ENCODE measurements at regions not wholly inside any gene's neighbourhood (a gene's known extent, or its start where the extent isn't known, plus 50 kb on each side); places are given as distances from the start of the nearest gene placed in this dataset.

- Histone ChIP-seq H3K36me3 (ENCODE audit: control insufficient read depth in 1 of 2, insufficient read depth in 2 of 2, low read length in 2 of 2) (no peaks in the 10 kb centered on the region), H3K4me3 (ENCODE audit: low read depth in 1 of 2, low read length in 2 of 2) (no peak overlapping the region), H3K4me1 (ENCODE audit: control insufficient read depth in 1 of 2, insufficient read depth in 2 of 2, low read length in 2 of 2) (peaks cover 4 to 5% of the 10 kb centered on the region in 2 donors), H3K9me3 (ENCODE audit: control insufficient read depth in 1 of 2, low read length in 2 of 2) (no peaks in the 10 kb centered on the region), H3K27me3 (ENCODE audit: control insufficient read depth in 1 of 2, insufficient read depth in 2 of 2, low read length in 2 of 2) (no peaks in the 10 kb centered on the region), H3K27ac (ENCODE audit: low read depth, low read length) (no peak overlapping the region), H3K9ac (ENCODE audit: low read depth in 1 of 2, low read length in 2 of 2) (no peak overlapping the region)
Measured at GRCh38 chr5:68377733-68378132, 162.2 kb downstream of the PIK3R1 start.

- no peak overlapping the region for H3K4me3 ChIP-seq (ENCODE audit: low read depth in 1 of 2, low read length in 2 of 2)
- H3K27ac ChIP-seq (ENCODE audit: low read depth, low read length) = no peak overlapping the region
- H3K27me3 ChIP-seq (ENCODE audit: control insufficient read depth in 1 of 2, insufficient read depth in 2 of 2, low read length in 2 of 2) = no peaks in the 10 kb centered on the region
- H3K36me3 ChIP-seq (ENCODE audit: control insufficient read depth in 1 of 2, insufficient read depth in 2 of 2, low read length in 2 of 2) = no peaks in the 10 kb centered on the region
- no peak overlapping the region for H3K9ac ChIP-seq (ENCODE audit: low read depth in 1 of 2, low read length in 2 of 2)
- H3K9me3 ChIP-seq (ENCODE audit: control insufficient read depth in 1 of 2, low read length in 2 of 2) = no peaks in the 10 kb centered on the region
- peaks cover 4 to 5% of the 10 kb centered on the region in 2 donors for H3K4me1 ChIP-seq (ENCODE audit: control insufficient read depth in 1 of 2, insufficient read depth in 2 of 2, low read length in 2 of 2)
Measured at GRCh38 chr5:68378204-68378820, 162.8 kb downstream of the PIK3R1 start.

- H3K36me3 ChIP-seq (ENCODE audit: control insufficient read depth in 1 of 2, insufficient read depth in 2 of 2, low read length in 2 of 2) = no peaks in the 10 kb centered on the region
- H3K4me3 ChIP-seq (ENCODE audit: low read depth in 1 of 2, low read length in 2 of 2) = no peak overlapping the region
- no peaks in the 10 kb centered on the region for H3K9me3 ChIP-seq (ENCODE audit: control insufficient read depth in 1 of 2, low read length in 2 of 2)
- H3K4me1 ChIP-seq (ENCODE audit: control insufficient read depth in 1 of 2, insufficient read depth in 2 of 2, low read length in 2 of 2) = peaks cover 11% of the 10 kb centered on the region in 2 donors
- H3K9ac ChIP-seq (ENCODE audit: low read depth in 1 of 2, low read length in 2 of 2) = no peak overlapping the region
- H3K27ac ChIP-seq (ENCODE audit: low read depth, low read length) = no peak overlapping the region
- H3K27me3 ChIP-seq (ENCODE audit: control insufficient read depth in 1 of 2, insufficient read depth in 2 of 2, low read length in 2 of 2) = no peaks in the 10 kb centered on the region
Measured at GRCh38 chr5:68379275-68380036, 163.9 kb downstream of the PIK3R1 start.

GRCh38 chr5:68380078-68380477 lies 164.5 kb downstream of the PIK3R1 start:
- H3K9ac ChIP-seq (ENCODE audit: low read depth in 1 of 2, low read length in 2 of 2) = no peak overlapping the region
- no peak overlapping the region for H3K4me3 ChIP-seq (ENCODE audit: low read depth in 1 of 2, low read length in 2 of 2)
- H3K36me3 ChIP-seq (ENCODE audit: control insufficient read depth in 1 of 2, insufficient read depth in 2 of 2, low read length in 2 of 2) = no peaks in the 10 kb centered on the region
- H3K27me3 ChIP-seq (ENCODE audit: control insufficient read depth in 1 of 2, insufficient read depth in 2 of 2, low read length in 2 of 2) = no peaks in the 10 kb centered on the region
- H3K4me1 ChIP-seq (ENCODE audit: control insufficient read depth in 1 of 2, insufficient read depth in 2 of 2, low read length in 2 of 2) = peaks cover 12 to 17% of the 10 kb centered on the region in 2 donors
- no peaks in the 10 kb centered on the region for H3K9me3 ChIP-seq (ENCODE audit: control insufficient read depth in 1 of 2, low read length in 2 of 2)
- H3K27ac ChIP-seq (ENCODE audit: low read depth, low read length) = no peak overlapping the region

GRCh38 chr5:68381060-68381459 lies 165.5 kb downstream of the PIK3R1 start:
- Histone ChIP-seq H3K27ac (ENCODE audit: low read depth, low read length) (no peak overlapping the region), H3K36me3 (ENCODE audit: control insufficient read depth in 1 of 2, insufficient read depth in 2 of 2, low read length in 2 of 2) (no peaks in the 10 kb centered on the region), H3K4me1 (ENCODE audit: control insufficient read depth in 1 of 2, insufficient read depth in 2 of 2, low read length in 2 of 2) (peaks cover 12 to 18% of the 10 kb centered on the region in 2 donors)

GRCh38 chr5:68381909-68382308 lies 166.4 kb downstream of the PIK3R1 start:
- no peak overlapping the region for H3K9ac ChIP-seq (ENCODE audit: low read depth in 1 of 2, low read length in 2 of 2)
- no peaks in the 10 kb centered on the region for H3K27me3 ChIP-seq (ENCODE audit: control insufficient read depth in 1 of 2, insufficient read depth in 2 of 2, low read length in 2 of 2)
- no peaks in the 10 kb centered on the region for H3K36me3 ChIP-seq (ENCODE audit: control insufficient read depth in 1 of 2, insufficient read depth in 2 of 2, low read length in 2 of 2)
- peaks cover 12 to 18% of the 10 kb centered on the region in 2 donors for H3K4me1 ChIP-seq (ENCODE audit: control insufficient read depth in 1 of 2, insufficient read depth in 2 of 2, low read length in 2 of 2)
- H3K27ac ChIP-seq (ENCODE audit: low read depth, low read length) = no peak overlapping the region
- H3K9me3 ChIP-seq (ENCODE audit: control insufficient read depth in 1 of 2, low read length in 2 of 2) = no peaks in the 10 kb centered on the region
- no peak overlapping the region for H3K4me3 ChIP-seq (ENCODE audit: low read depth in 1 of 2, low read length in 2 of 2)

More at GRCh38 chr5:68381060-68381459, 165.5 kb downstream of the PIK3R1 start:
- Histone ChIP-seq H3K9me3 (ENCODE audit: control insufficient read depth in 1 of 2, low read length in 2 of 2) (no peaks in the 10 kb centered on the region), H3K27me3 (ENCODE audit: control insufficient read depth in 1 of 2, insufficient read depth in 2 of 2, low read length in 2 of 2) (no peaks in the 10 kb centered on the region), H3K9ac (ENCODE audit: low read depth in 1 of 2, low read length in 2 of 2) (no peak overlapping the region), H3K4me3 (ENCODE audit: low read depth in 1 of 2, low read length in 2 of 2) (no peak overlapping the region)

- Histone ChIP-seq H3K9ac (ENCODE audit: low read depth in 1 of 2, low read length in 2 of 2) (no peak overlapping the region), H3K27me3 (ENCODE audit: control insufficient read depth in 1 of 2, insufficient read depth in 2 of 2, low read length in 2 of 2) (no peaks in the 10 kb centered on the region), H3K4me1 (ENCODE audit: control insufficient read depth in 1 of 2, insufficient read depth in 2 of 2, low read length in 2 of 2) (peaks cover 12 to 18% of the 10 kb centered on the region in 2 donors), H3K36me3 (ENCODE audit: control insufficient read depth in 1 of 2, insufficient read depth in 2 of 2, low read length in 2 of 2) (no peaks in the 10 kb centered on the region), H3K9me3 (ENCODE audit: control insufficient read depth in 1 of 2, low read length in 2 of 2) (no peaks in the 10 kb centered on the region), H3K27ac (ENCODE audit: low read depth, low read length) (no peak overlapping the region), H3K4me3 (ENCODE audit: low read depth in 1 of 2, low read length in 2 of 2) (no peak overlapping the region)
Measured at GRCh38 chr5:68382640-68383039, 167.1 kb downstream of the PIK3R1 start.

GRCh38 chr5:68383888-68384310 lies 168.3 kb downstream of the PIK3R1 start:
- Histone ChIP-seq H3K27ac (ENCODE audit: low read depth, low read length) (no peak overlapping the region), H3K4me1 (ENCODE audit: control insufficient read depth in 1 of 2, insufficient read depth in 2 of 2, low read length in 2 of 2) (peaks cover 12 to 18% of the 10 kb centered on the region in 2 donors), H3K9me3 (ENCODE audit: control insufficient read depth in 1 of 2, low read length in 2 of 2) (no peaks in the 10 kb centered on the region), H3K36me3 (ENCODE audit: control insufficient read depth in 1 of 2, insufficient read depth in 2 of 2, low read length in 2 of 2) (no peaks in the 10 kb centered on the region), H3K4me3 (ENCODE audit: low read depth in 1 of 2, low read length in 2 of 2) (no peak overlapping the region), H3K27me3 (ENCODE audit: control insufficient read depth in 1 of 2, insufficient read depth in 2 of 2, low read length in 2 of 2) (no peaks in the 10 kb centered on the region), H3K9ac (ENCODE audit: low read depth in 1 of 2, low read length in 2 of 2) (no peak overlapping the region)

- no peaks in the 10 kb centered on the region for H3K36me3 ChIP-seq (ENCODE audit: control insufficient read depth in 1 of 2, insufficient read depth in 2 of 2, low read length in 2 of 2)
- no peak overlapping the region for H3K4me3 ChIP-seq (ENCODE audit: low read depth in 1 of 2, low read length in 2 of 2)
- H3K27ac ChIP-seq (ENCODE audit: low read depth, low read length) = no peak overlapping the region
- H3K4me1 ChIP-seq (ENCODE audit: control insufficient read depth in 1 of 2, insufficient read depth in 2 of 2, low read length in 2 of 2) = peaks cover 9 to 18% of the 10 kb centered on the region in 2 donors
- H3K27me3 ChIP-seq (ENCODE audit: control insufficient read depth in 1 of 2, insufficient read depth in 2 of 2, low read length in 2 of 2) = no peaks in the 10 kb centered on the region
- no peaks in the 10 kb centered on the region for H3K9me3 ChIP-seq (ENCODE audit: control insufficient read depth in 1 of 2, low read length in 2 of 2)
- no peak overlapping the region for H3K9ac ChIP-seq (ENCODE audit: low read depth in 1 of 2, low read length in 2 of 2)
Measured at GRCh38 chr5:68384936-68385594, 169.5 kb downstream of the PIK3R1 start.

GRCh38 chr5:68385936-68386335 lies 170.4 kb downstream of the PIK3R1 start:
- Histone ChIP-seq H3K4me1 (ENCODE audit: control insufficient read depth in 1 of 2, insufficient read depth in 2 of 2, low read length in 2 of 2) (peaks cover 6 to 18% of the 10 kb centered on the region in 2 donors), H3K36me3 (ENCODE audit: control insufficient read depth in 1 of 2, insufficient read depth in 2 of 2, low read length in 2 of 2) (no peaks in the 10 kb centered on the region), H3K9ac (ENCODE audit: low read depth in 1 of 2, low read length in 2 of 2) (no peak overlapping the region), H3K27ac (ENCODE audit: low read depth, low read length) (no peak overlapping the region), H3K9me3 (ENCODE audit: control insufficient read depth in 1 of 2, low read length in 2 of 2) (no peaks in the 10 kb centered on the region), H3K4me3 (ENCODE audit: low read depth in 1 of 2, low read length in 2 of 2) (no peak overlapping the region), H3K27me3 (ENCODE audit: control insufficient read depth in 1 of 2, insufficient read depth in 2 of 2, low read length in 2 of 2) (no peaks in the 10 kb centered on the region)

All from duodenal mucosa (tissue), 2 donors.